Astrocyte (in vitro differentiated cells and primary cell): ENCODE measurements at regions not wholly inside any gene's neighbourhood (a gene's known extent, or its start where the extent isn't known, plus 50 kb on each side); places are given as distances from the start of the nearest gene placed in this dataset.

ENCODE experiments used
- DNase-seq: peaks from one replicate; pipeline ENCODE4 v3.0.0-alpha.2; 2010; ENCODE audit warnings: low read depth
- FAIRE-seq: peaks from 2 replicates; lab custom pipeline; 2011; peaks lifted over from hg19 to GRCh38; lab: Jason Lieb, UNC
- H2AFZ ChIP-seq: 2 replicates; pipeline ENCODE4 v1.6.0; 2012; ENCODE audit warnings: low read depth, low read length, inconsistent platforms
- H3K27ac ChIP-seq: 2 replicates; pipeline ENCODE4 v1.5.1; 2011; ENCODE audit warnings: low read depth, low read length, inconsistent platforms
- H3K27me3 ChIP-seq: 2 replicates; pipeline ENCODE4 v1.6.0; 2011; ENCODE audit warnings: low read length, inconsistent platforms; ENCODE audit not compliant: insufficient read depth
- H3K36me3 ChIP-seq: 2 replicates; pipeline ENCODE4 v1.5.1; 2011; ENCODE audit warnings: low read length, inconsistent platforms; ENCODE audit not compliant: insufficient read depth
- H3K4me1 ChIP-seq: 2 replicates; pipeline ENCODE4 v1.5.1; 2011; ENCODE audit warnings: low read length, inconsistent platforms; ENCODE audit not compliant: insufficient read depth
- H3K4me2 ChIP-seq: 2 replicates; pipeline ENCODE4 v1.6.0; 2012; ENCODE audit warnings: low read length, inconsistent platforms
- H3K4me3 ChIP-seq: 2 replicates; pipeline ENCODE4 v1.5.1; 2011; ENCODE audit warnings: low read depth, mild to moderate bottlenecking, low read length, inconsistent platforms; ENCODE audit not compliant: insufficient read depth
- H3K79me2 ChIP-seq: 2 replicates; pipeline ENCODE4 v1.6.0; 2012; ENCODE audit warnings: mild to moderate bottlenecking, low read length, inconsistent platforms; ENCODE audit not compliant: insufficient read depth
- H3K9ac ChIP-seq: 2 replicates; pipeline ENCODE4 v1.6.0; 2012; ENCODE audit warnings: mild to moderate bottlenecking, low read length, inconsistent platforms
- H3K9me3 ChIP-seq: 2 replicates; pipeline ENCODE4 v1.5.1; 2012; ENCODE audit warnings: low read depth, mild to moderate bottlenecking, low read length, inconsistent platforms; ENCODE audit not compliant: insufficient read depth
- H4K20me1 ChIP-seq: 2 replicates; pipeline ENCODE4 v1.6.0; 2012; ENCODE audit warnings: low read length, inconsistent platforms; ENCODE audit not compliant: insufficient read depth
- H3K27ac Mint-ChIP-seq: one replicate; pipeline ENCODE4 v1.8.0; 2021; ENCODE audit warnings: mild to moderate bottlenecking, mixed read lengths; ENCODE audit not compliant: unreplicated experiment
- H3K27me3 Mint-ChIP-seq: one replicate; pipeline ENCODE4 v1.8.0; 2021; ENCODE audit warnings: low read depth, mixed read lengths; ENCODE audit not compliant: unreplicated experiment
- H3K36me3 Mint-ChIP-seq: one replicate; pipeline ENCODE4 v1.8.0; 2021; ENCODE audit warnings: low read depth, mixed read lengths; ENCODE audit not compliant: unreplicated experiment
- H3K4me1 Mint-ChIP-seq: one replicate; pipeline ENCODE4 v1.8.0; 2021; ENCODE audit warnings: low read depth, mixed read lengths; ENCODE audit not compliant: unreplicated experiment
- H3K4me3 Mint-ChIP-seq: one replicate; pipeline ENCODE4 v1.8.0; 2021; ENCODE audit warnings: mild to moderate bottlenecking, moderate library complexity, mixed read lengths; ENCODE audit not compliant: unreplicated experiment
- H3K9me3 Mint-ChIP-seq: one replicate; pipeline ENCODE4 v1.8.0; 2021; ENCODE audit warnings: mild to moderate bottlenecking, mixed read lengths; ENCODE audit not compliant: unreplicated experiment
- CTCF ChIP-seq: IDR thresholded peaks from 2 replicates; pipeline ENCODE4 v1.5.1; 2011; ENCODE audit warnings: low read depth, mild to moderate bottlenecking, inconsistent platforms, low read length, moderate library complexity; ENCODE audit not compliant: insufficient read depth
- EZH2 ChIP-seq: IDR thresholded peaks from 2 replicates; pipeline ENCODE4 v1.6.1; 2012; ENCODE audit warnings: mild to moderate bottlenecking, low read length, inconsistent platforms; ENCODE audit not compliant: insufficient read depth

GRCh38 chr15:95324656-95325055 is 1005.8 kb upstream of the NR2F2 start:
- Mint-ChIP-seq H3K4me3 (no peak overlapping the region), H3K9me3 (no peaks in the 10 kb centered on the region), H3K27ac (no peak overlapping the region), H3K4me1 (peaks cover 8% of the 10 kb centered on the region), H3K27me3 (peaks cover 9% of the 10 kb centered on the region), H3K36me3 (no peaks in the 10 kb centered on the region)
- H3K27me3 ChIP-seq, result no peaks in the 10 kb centered on the region
- DNase-seq, result no peak
- TF ChIP-seq CTCF (no peak), EZH2 (no peak)
- H3K79me2 ChIP-seq, result no peaks in the 10 kb centered on the region
- no peak overlapping the region for H3K27ac ChIP-seq
- H3K4me2 ChIP-seq, result no peak overlapping the region
- H3K9ac ChIP-seq, result no peak overlapping the region
- no peaks in the 10 kb centered on the region for H3K9me3 ChIP-seq
- H3K4me3 ChIP-seq, result no peak overlapping the region
- FAIRE-seq, result no peak
- H3K4me1 ChIP-seq, result peaks cover 9% of the 10 kb centered on the region
- no peak overlapping the region for H2AFZ ChIP-seq
- no peaks in the 10 kb centered on the region for H4K20me1 ChIP-seq
- no peaks in the 10 kb centered on the region for H3K36me3 ChIP-seq

DNA sequence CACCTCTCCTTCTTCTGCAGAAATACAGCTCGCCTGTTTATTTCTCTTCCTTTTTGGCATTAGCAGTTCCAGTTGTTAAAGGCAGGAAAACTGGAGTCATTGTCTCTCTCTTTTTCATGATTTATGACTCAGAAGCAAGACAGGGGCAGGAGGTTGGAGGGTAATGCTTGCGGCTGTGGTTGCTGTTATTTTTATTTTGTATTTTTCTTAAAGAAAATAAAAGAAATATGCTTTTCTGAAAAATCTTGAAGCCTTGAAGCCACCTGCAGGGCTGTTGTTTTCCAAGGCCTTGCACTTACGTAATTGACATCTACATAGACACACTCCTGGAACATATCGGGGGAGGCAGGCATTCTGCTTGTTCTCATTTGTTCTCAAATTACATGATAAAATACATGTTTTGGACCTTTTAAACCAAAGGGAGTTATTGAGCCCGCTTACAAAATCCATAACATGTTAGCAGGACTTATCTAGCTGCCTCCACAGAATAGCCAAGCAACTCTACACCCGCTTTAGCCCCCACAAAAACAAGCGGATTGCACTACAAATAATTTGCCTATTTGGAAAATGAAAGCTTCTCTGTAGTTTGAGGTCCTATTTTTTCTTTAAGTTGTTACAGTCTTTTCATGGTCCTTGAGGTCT is 1004.6 kb upstream of the NR2F2 start:
- peaks cover 8% of the 10 kb centered on the region for H3K4me1 Mint-ChIP-seq
- FAIRE-seq (no peak), DNase-seq (peak; percentile 17)
- Histone ChIP-seq H3K4me2 (peak overlapping the region; percentile 90), H3K27me3 (no peaks in the 10 kb centered on the region), H3K4me1 (peaks cover 9% of the 10 kb centered on the region), H3K27ac (no peak overlapping the region), H3K4me3 (no peak overlapping the region), H3K36me3 (no peaks in the 10 kb centered on the region), H3K9me3 (no peaks in the 10 kb centered on the region), H3K9ac (no peak overlapping the region), H4K20me1 (no peaks in the 10 kb centered on the region), H3K79me2 (no peaks in the 10 kb centered on the region), H2AFZ (no peak overlapping the region)
- no peaks in the 10 kb centered on the region for H3K36me3 Mint-ChIP-seq
- peaks cover 9% of the 10 kb centered on the region for H3K27me3 Mint-ChIP-seq
- no peaks in the 10 kb centered on the region for H3K9me3 Mint-ChIP-seq
- peak overlapping the region; percentile 78 for H3K4me3 Mint-ChIP-seq
- H3K27ac Mint-ChIP-seq, result no peak overlapping the region
- TF ChIP-seq CTCF, result no peak
- TF ChIP-seq EZH2, result no peak

- peaks cover 9% of the 10 kb centered on the region for H3K4me1 ChIP-seq
- H3K4me3 ChIP-seq, result peak overlapping the region; percentile 65
- Mint-ChIP-seq H3K27me3 (peaks cover 9% of the 10 kb centered on the region), H3K4me3 (peak overlapping the region; percentile 80), H3K27ac (no peak overlapping the region), H3K4me1 (peaks cover 8% of the 10 kb centered on the region), H3K36me3 (no peaks in the 10 kb centered on the region), H3K9me3 (no peaks in the 10 kb centered on the region)
- DNase-seq (no peak), FAIRE-seq (no peak)
- H3K79me2 ChIP-seq, result no peaks in the 10 kb centered on the region
- H3K4me2 ChIP-seq, result peak overlapping the region; percentile 90
- no peaks in the 10 kb centered on the region for H4K20me1 ChIP-seq
- no peaks in the 10 kb centered on the region for H3K9me3 ChIP-seq
- H3K9ac ChIP-seq, result peak overlapping the region; percentile 67
- peak overlapping the region; percentile 89 for H2AFZ ChIP-seq
- no peaks in the 10 kb centered on the region for H3K27me3 ChIP-seq
- H3K36me3 ChIP-seq, result no peaks in the 10 kb centered on the region
- no peak overlapping the region for H3K27ac ChIP-seq
- TF ChIP-seq EZH2 (no peak), CTCF (no peak)
Observed at GRCh38 chr15:95326431-95327182, 1003.9 kb upstream of the NR2F2 start.
